SK-N-SH (cell line): ENCODE measurements at regions not wholly inside any gene's neighbourhood (a gene's known extent, or its start where the extent isn't known, plus 50 kb on each side); places are given as distances from the start of the nearest gene placed in this dataset.

ENCODE experiments used
- CTCF ChIP-seq: fragments of 200-600 bp; sonication (generic); IDR thresholded peaks from 2 replicates; pipeline ENCODE4 v1.6.1; 2017; ENCODE audit warnings: antibody characterized with exemption, mild to moderate bottlenecking, moderate library complexity
- EZH2phosphoT487 ChIP-seq: fragments of 200-600 bp; sonication (generic); IDR thresholded peaks from 2 replicates; pipeline ENCODE4 v1.6.1; 2017; ENCODE audit warnings: low read depth, mixed run types, mild to moderate bottlenecking, antibody characterized with exemption, moderate library complexity, borderline replicate concordance
- FOSL2 ChIP-seq: IDR thresholded peaks from 2 replicates; pipeline ENCODE4 v1.4.0; 2012; ENCODE audit warnings: low read depth, mild to moderate bottlenecking, moderate library complexity, borderline replicate concordance
- GATA2 ChIP-seq: sonication (generic); formaldehyde crosslinking; IDR thresholded peaks from 2 replicates; pipeline ENCODE4 v1.5.0; 2020; ENCODE audit warnings: mild to moderate bottlenecking, missing genetic modification reagents
- IRF3 ChIP-seq: fragments of 150-350 bp; IDR thresholded peaks from 2 replicates; pipeline ENCODE4 v1.6.1; 2016; ENCODE audit warnings: mild to moderate bottlenecking, low read depth, low read length
- NFIC ChIP-seq: IDR thresholded peaks from 2 replicates; pipeline ENCODE4 v1.4.0; 2012; ENCODE audit warnings: borderline replicate concordance
- NRF1 ChIP-seq: IDR thresholded peaks from 2 replicates; pipeline ENCODE4 v1.6.1; 2012; ENCODE audit warnings: low read depth, mild to moderate bottlenecking, low read length
- POLR2AphosphoS5 ChIP-seq: IDR thresholded peaks from 2 replicates; pipeline ENCODE4 v1.6.1; 2012; ENCODE audit warnings: low read depth, low read length
- RFX5 ChIP-seq: IDR thresholded peaks from 2 replicates; pipeline ENCODE4 v1.6.1; 2012; ENCODE audit warnings: mild to moderate bottlenecking, improper control_type of control experiment, low read length
- SMC3 ChIP-seq: IDR thresholded peaks from 2 replicates; pipeline ENCODE4 v1.6.1; 2012; ENCODE audit warnings: low read depth, low read length, improper control_type of control experiment
- TAF1 ChIP-seq: IDR thresholded peaks from 2 replicates; pipeline ENCODE4 v1.6.1; 2012; ENCODE audit warnings: low read depth, mild to moderate bottlenecking, low read length, moderate library complexity, borderline replicate concordance

GRCh38 chr1:194990483-194990882 is 1617.8 kb downstream of the KCNT2 start:
- TF ChIP-seq NFIC: no peak
- TF ChIP-seq EZH2phosphoT487: no peak
- TF ChIP-seq CTCF: no peak
- TF ChIP-seq TAF1: no peak
- TF ChIP-seq NRF1: no peak
- TF ChIP-seq RFX5: no peak
- no peak for TF ChIP-seq IRF3
- no peak for TF ChIP-seq GATA2
- TF ChIP-seq SMC3: no peak
- TF ChIP-seq POLR2AphosphoS5: no peak
- TF ChIP-seq FOSL2: no peak
